A549 (cell line): ENCODE measurements at regions not wholly inside any gene's neighbourhood (a gene's known extent, or its start where the extent isn't known, plus 50 kb on each side); places are given as distances from the start of the nearest gene placed in this dataset.

Experiments
- ATAC-seq, 2 experiments: fragments of 200-7000 bp in 1 of 2; fragments of >200 bp in 1 of 2; cut with Nextera tagmentation in 1 of 2; cut with Tn5 transposase in 1 of 2; 3 replicates each; pipeline versions ENCODE4 v1.8.0 to v1.9.1; 2018 to 2020; ENCODE audit warnings: mild to moderate bottlenecking in 1 of 2, moderate library complexity in 1 of 2
- CTCF ChIA-PET: fragments of 300-600 bp; sonication (Branson Sonifier 250); formaldehyde crosslinking; extraction: SDS; loops from one replicate; lab custom pipeline; 2021; ENCODE audit warnings: antibody characterized with exemption, inconsistent platforms; lab: Yijun Ruan, JAX
- POLR2A ChIA-PET: fragments of 350-600 bp; formaldehyde crosslinking; extraction: SDS; loops from one replicate; lab custom pipeline; 2021; ENCODE audit warnings: antibody characterized with exemption, inconsistent platforms; lab: Yijun Ruan, JAX
- DNase-seq, 2 experiments: peaks; one replicate each; pipeline versions ENCODE4 v3.0.0 to v3.0.0-alpha.2; 2011 to 2016; ENCODE audit warnings: low read depth in 1 of 2, low spot score in 1 of 2
- FAIRE-seq: peaks from 2 replicates; lab custom pipeline; 2011; peaks lifted over from hg19 to GRCh38; lab: Jason Lieb, UNC
- H3K27ac ChIP-seq, 2 experiments: fragments of >200 bp; sonication (Bioruptor Twin); formaldehyde crosslinking; 3 replicates each; pipeline ENCODE4 v1.5.1; 2016 to 2017
- H3K4me1 ChIP-seq: fragments of >200 bp; sonication (Bioruptor Twin); formaldehyde crosslinking; 3 replicates; pipeline ENCODE4 v1.6.1; 2016
- H3K4me2 ChIP-seq: fragments of >200 bp; sonication (Bioruptor Twin); formaldehyde crosslinking; 3 replicates; pipeline ENCODE4 v1.6.1; 2016
- H3K4me3 ChIP-seq: fragments of >200 bp; sonication (Bioruptor Twin); formaldehyde crosslinking; 3 replicates; pipeline ENCODE4 v1.5.1; 2016
- H3K9me3 ChIP-seq: fragments of >200 bp; sonication (Bioruptor Twin); formaldehyde crosslinking; 3 replicates; pipeline ENCODE4 v1.6.1; 2016
- ATOH8 ChIP-seq: fragments of 250-450 bp; sonication (Bioruptor Pico); IDR thresholded peaks from 2 replicates; pipeline ENCODE4 v1.5.0; 2020; ENCODE audit warnings: low read depth, mild to moderate bottlenecking, moderate library complexity
- E2F6 ChIP-seq: IDR thresholded peaks from 2 replicates; pipeline ENCODE4 v1.6.1; 2012; ENCODE audit warnings: low read depth, borderline replicate concordance
- GATA3 ChIP-seq: IDR thresholded peaks from 2 replicates; pipeline ENCODE4 v1.6.1; 2012; ENCODE audit warnings: borderline replicate concordance
- HDAC2 ChIP-seq: fragments of 200-600 bp; sonication (generic); IDR thresholded peaks from 2 replicates; pipeline ENCODE4 v1.6.1; 2016
- HOXB5 ChIP-seq: fragments of 250-450 bp; sonication (Bioruptor Pico); IDR thresholded peaks from 2 replicates; pipeline ENCODE4 v1.5.0; 2020; ENCODE audit warnings: mild to moderate bottlenecking, moderate library complexity
- JUNB ChIP-seq: fragments of >200 bp; sonication (Bioruptor Twin); formaldehyde crosslinking; IDR thresholded peaks from 2 replicates; pipeline ENCODE4 v1.6.1; 2016
- KDM5A ChIP-seq: fragments of 200-600 bp; sonication (generic); IDR thresholded peaks from 2 replicates; pipeline ENCODE4 v1.6.1; 2016; ENCODE audit warnings: antibody characterized with exemption, mild to moderate bottlenecking
- NFE2L2 ChIP-seq: fragments of 150-350 bp; conservative IDR thresholded peaks from 2 replicates; pipeline ENCODE4 v1.6.1; 2014; ENCODE audit warnings: low read length
- POLR2A ChIP-seq: IDR thresholded peaks from 2 replicates; pipeline ENCODE4 v1.6.1; 2012; ENCODE audit warnings: mild to moderate bottlenecking, low read length
- RAD21 ChIP-seq, 2 experiments: fragments of >200 bp in 1 of 2; sonication (Bioruptor Twin) in 1 of 2; formaldehyde crosslinking in 1 of 2; IDR thresholded peaks in 1 of 2; conservative IDR thresholded peaks in 1 of 2; 2 replicates in 1 of 2; 3 replicates in 1 of 2; pipeline ENCODE4 v1.6.1; 2012 to 2018; ENCODE audit warnings: inconsistent platforms in 1 of 2
- RARB ChIP-seq: fragments of 250-450 bp; sonication (Bioruptor Pico); IDR thresholded peaks from 2 replicates; pipeline ENCODE4 v1.8.0; 2021; ENCODE audit warnings: mild to moderate bottlenecking, moderate library complexity
- ZFP36 ChIP-seq: fragments of 450-650 bp; IDR thresholded peaks from 2 replicates; pipeline ENCODE4 v1.6.1; 2014; ENCODE audit warnings: borderline replicate concordance; ENCODE audit not compliant: partially characterized antibody
- ZSCAN20 ChIP-seq: fragments of 250-450 bp; sonication (Bioruptor Pico); IDR thresholded peaks from 2 replicates; pipeline ENCODE4 v1.8.0; 2022; ENCODE audit warnings: mild to moderate bottlenecking, moderate library complexity
- WGBS: methylation state at CpG from one replicate; pipeline ENCODE4 v1.1.6; 2017; ENCODE audit errors: missing lambda C conversion rate; 5-methylcytosine and 5-hydroxymethylcytosine counted together
- TF ChIP-seq, protein P1 (sequence below): IDR thresholded peaks from 2 replicates; pipeline ENCODE4 v1.6.1; 2012

DNA sequence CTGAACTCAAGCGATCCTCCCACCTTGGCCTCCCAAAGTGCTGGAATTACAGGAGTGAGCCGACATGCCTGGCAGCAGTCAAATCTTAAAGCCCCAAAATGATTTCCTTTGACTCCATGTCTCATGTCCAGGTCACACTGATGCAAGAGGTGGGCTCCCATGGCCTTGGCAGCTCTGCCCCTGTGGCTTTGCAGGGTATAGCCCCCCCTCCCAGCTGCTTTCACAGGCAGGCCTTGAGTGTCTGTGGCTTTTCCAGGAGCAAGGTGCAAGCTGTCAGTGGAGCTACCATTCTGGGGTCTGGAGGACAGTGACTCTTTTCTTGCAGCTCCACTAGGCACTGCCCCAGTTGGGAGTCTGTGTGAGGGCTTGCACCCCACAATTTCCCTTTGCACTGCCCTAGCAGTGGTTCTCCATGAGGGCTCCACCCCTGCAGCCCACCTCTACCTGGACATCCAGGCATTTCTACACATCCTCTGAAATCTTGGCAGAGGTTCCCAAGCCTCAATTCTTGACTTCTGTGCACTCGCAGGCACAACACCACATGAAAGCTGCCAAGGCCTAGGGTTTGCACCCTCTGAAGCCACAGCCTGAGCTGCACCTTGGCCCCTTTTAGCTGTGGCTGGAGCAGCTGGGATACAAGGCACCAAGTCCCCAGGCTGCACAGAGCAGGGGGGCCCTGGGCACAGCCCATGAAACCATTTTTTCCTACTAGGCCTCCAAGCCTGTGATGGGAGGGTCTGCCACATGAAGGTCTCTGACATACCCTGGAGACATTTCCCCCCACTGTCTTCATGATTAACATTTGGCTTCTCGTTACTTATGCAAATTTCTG lies 79.3 kb upstream of the ARL4D start:
- WGBS = 66% methylated on average over 4 of the region's 4 CpGs
- Histone ChIP-seq H3K9me3 (peaks cover 9% of the 10 kb centered on the region), H3K4me1 (no peaks in the 10 kb centered on the region), H3K4me3 (no peak overlapping the region), H3K27ac (no peak overlapping the region)
- POLR2A ChIA-PET = interaction anchor here (0.7 kb wide), 1 partner anchor 397 kb away, joined by 4 read pairs; no protein-coding TSS in a partner anchor
- CTCF ChIA-PET = interaction anchor here (1.0 to 2.1 kb wide), 3 partner anchors 9 to 295 kb away, joined by 3 to 5 read pairs (median 4); no protein-coding TSS in a partner anchor
- DNase-seq (no peak), FAIRE-seq (no peak), ATAC-seq (no peak)
- TF ChIP-seq ZFP36 (peak; percentile 97), HDAC2 (no peak), RARB (CRISPR knock-in tag) (no peak)
- TF ChIP-seq, protein P1, sequence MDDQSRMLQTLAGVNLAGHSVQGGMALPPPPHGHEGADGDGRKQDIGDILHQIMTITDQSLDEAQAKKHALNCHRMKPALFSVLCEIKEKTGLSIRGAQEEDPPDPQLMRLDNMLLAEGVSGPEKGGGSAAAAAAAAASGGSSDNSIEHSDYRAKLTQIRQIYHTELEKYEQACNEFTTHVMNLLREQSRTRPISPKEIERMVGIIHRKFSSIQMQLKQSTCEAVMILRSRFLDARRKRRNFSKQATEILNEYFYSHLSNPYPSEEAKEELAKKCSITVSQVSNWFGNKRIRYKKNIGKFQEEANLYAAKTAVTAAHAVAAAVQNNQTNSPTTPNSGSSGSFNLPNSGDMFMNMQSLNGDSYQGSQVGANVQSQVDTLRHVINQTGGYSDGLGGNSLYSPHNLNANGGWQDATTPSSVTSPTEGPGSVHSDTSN = no peak
- TF ChIP-seq, all 56 proteins: peak for 1
- no peak overlapping the region for H3K4me2 ChIP-seq

DNA sequence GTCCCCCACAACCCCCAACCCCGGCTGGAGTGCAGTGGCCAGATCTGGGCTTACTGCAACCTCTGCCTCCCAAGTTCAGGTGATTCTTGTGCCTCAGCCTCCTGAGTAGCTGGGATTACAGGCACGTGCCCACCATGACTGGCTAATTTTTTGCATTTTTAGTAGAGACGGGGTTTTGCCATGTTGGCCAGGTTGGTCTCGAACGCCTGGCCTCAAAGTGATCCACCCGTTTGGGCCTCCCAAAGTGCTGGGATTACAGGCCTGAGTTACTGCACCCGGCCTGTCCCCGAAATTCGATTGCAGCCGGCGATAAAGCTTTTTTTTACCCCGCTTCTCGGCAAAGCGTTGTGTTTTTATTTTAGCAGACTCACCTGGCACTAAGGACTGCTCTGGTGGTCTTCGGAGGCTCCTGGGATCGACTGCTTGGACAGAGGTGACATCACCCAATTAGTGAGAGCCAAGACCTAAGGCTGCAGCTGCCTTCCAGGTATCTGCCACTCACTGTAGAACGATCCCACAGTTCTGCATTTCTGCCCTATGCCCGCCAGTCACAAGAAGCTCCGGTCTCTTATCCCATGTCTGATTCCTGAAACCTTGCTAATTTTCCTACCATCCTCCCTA lies 82.2 kb upstream of the ARL4D start:
- FAIRE-seq = no peak
- CTCF ChIA-PET = interaction anchor here (0.6 to 2.3 kb wide), 4 partner anchors 9 to 198 kb away, joined by 3 to 7 read pairs (median 6); no protein-coding TSS in a partner anchor

GRCh38 chr17:43315858-43316521 lies 82.2 kb upstream of the RNU2-1 start:
- DNase-seq (no peak), ATAC-seq (no peak), FAIRE-seq (peak; percentile 98)
- H3K4me3 ChIP-seq = no peak overlapping the region
- POLR2A ChIA-PET = interaction anchor here (0.5 to 3.1 kb wide), 30 partner anchors 8 to 421 kb away, joined by 3 to 52 read pairs (median 8); partner anchors contain the start of genes BRCA1, IFI35, NBR1 and RND2
- CTCF ChIA-PET = interaction anchor here (0.6 to 2.3 kb wide), 6 partner anchors 103 to 318 kb away, joined by 3 to 8 read pairs (median 5); partner anchors contain the start of gene TMEM106A
- WGBS = 3% methylated on average over 15 of the region's 15 CpGs
- no peak overlapping the region for H3K27ac ChIP-seq
- peaks cover 9% of the 10 kb centered on the region for H3K9me3 ChIP-seq
- H3K4me1 ChIP-seq = no peaks in the 10 kb centered on the region
- H3K4me2 ChIP-seq = no peak overlapping the region
- no peak for TF ChIP-seq ZSCAN20 (CRISPR knock-in tag)
- no peak for TF ChIP-seq JUNB
- no peak for TF ChIP-seq RARB (CRISPR knock-in tag)
- TF ChIP-seq RAD21 (conservative IDR thresholded peaks at IDR 0.05 in 1 of 2, IDR thresholded peaks at IDR 0.05 in 1 of 2) = no peak
- no peak for TF ChIP-seq HOXB5

More for the DNA sequence above, 82.2 kb upstream of the ARL4D start:
- Histone ChIP-seq H3K4me3 (no peak overlapping the region), H3K4me2 (no peak overlapping the region), H3K4me1 (no peaks in the 10 kb centered on the region), H3K27ac (no peak overlapping the region), H3K9me3 (peaks cover 9% of the 10 kb centered on the region)
- POLR2A ChIA-PET = interaction anchor here (0.6 to 3.1 kb wide), 13 partner anchors 11 to 318 kb away, joined by 3 to 52 read pairs (median 18); partner anchors contain the start of genes BRCA1, NBR1, RND2 and RPL27
- WGBS = 88% methylated on average over 19 of the region's 19 CpGs
- ATAC-seq (0 out of 6 replicates have a peak, but pooled peaks of 1 of the 2 experiments have one; percentile 3), DNase-seq (no peak)
- TF ChIP-seq KDM5A = no peak
- peak; percentile 58 for TF ChIP-seq NFE2L2

- Histone ChIP-seq H3K4me2 (no peak overlapping the region), H3K27ac (no peak overlapping the region), H3K4me3 (no peak overlapping the region), H3K9me3 (peaks cover 9% of the 10 kb centered on the region), H3K4me1 (no peaks in the 10 kb centered on the region)
- no peak for TF ChIP-seq E2F6
- no peak for TF ChIP-seq GATA3
- TF ChIP-seq POLR2A = no peak
- no peak for TF ChIP-seq ZSCAN20 (CRISPR knock-in tag)
- TF ChIP-seq ATOH8 (CRISPR knock-in tag) = no peak
- CTCF ChIA-PET = interaction anchor here (0.8 to 2.3 kb wide), 5 partner anchors 102 to 318 kb away, joined by 3 to 8 read pairs (median 6); partner anchors contain the start of gene TMEM106A
- ATAC-seq (no peak), FAIRE-seq (no peak), DNase-seq (no peak)
- WGBS = 2% methylated on average over 30 of the region's 32 CpGs
- POLR2A ChIA-PET = interaction anchor here (0.5 to 3.1 kb wide), 31 partner anchors 8 to 421 kb away, joined by 3 to 52 read pairs (median 6); partner anchors contain the start of genes BRCA1, IFI35, NBR1 and RND2
Measured at GRCh38 chr17:43315369-43315768, 81.6 kb upstream of the RNU2-1 start.
